AG09309 (cell line): ENCODE measurements at regions not wholly inside any gene's neighbourhood (a gene's known extent, or its start where the extent isn't known, plus 50 kb on each side); places are given as distances from the start of the nearest gene placed in this dataset.

Experiments
- DNase-seq: peaks from one replicate; pipeline ENCODE4 v3.0.0-alpha.2; 2010; ENCODE audit warnings: low read depth
- H3K4me3 ChIP-seq: 2 replicates; pipeline ENCODE4 v1.5.1; 2011; ENCODE audit warnings: mild to moderate bottlenecking, low read depth, low read length, moderate library complexity; ENCODE audit not compliant: control insufficient read depth
- TF ChIP-seq, protein P1 (sequence below): IDR thresholded peaks from 2 replicates; pipeline ENCODE4 v1.5.1; 2011; ENCODE audit warnings: mild to moderate bottlenecking, low read depth, low read length, inconsistent platforms; ENCODE audit not compliant: insufficient read depth, control insufficient read depth; ENCODE audit errors: missing control alignments

DNA sequence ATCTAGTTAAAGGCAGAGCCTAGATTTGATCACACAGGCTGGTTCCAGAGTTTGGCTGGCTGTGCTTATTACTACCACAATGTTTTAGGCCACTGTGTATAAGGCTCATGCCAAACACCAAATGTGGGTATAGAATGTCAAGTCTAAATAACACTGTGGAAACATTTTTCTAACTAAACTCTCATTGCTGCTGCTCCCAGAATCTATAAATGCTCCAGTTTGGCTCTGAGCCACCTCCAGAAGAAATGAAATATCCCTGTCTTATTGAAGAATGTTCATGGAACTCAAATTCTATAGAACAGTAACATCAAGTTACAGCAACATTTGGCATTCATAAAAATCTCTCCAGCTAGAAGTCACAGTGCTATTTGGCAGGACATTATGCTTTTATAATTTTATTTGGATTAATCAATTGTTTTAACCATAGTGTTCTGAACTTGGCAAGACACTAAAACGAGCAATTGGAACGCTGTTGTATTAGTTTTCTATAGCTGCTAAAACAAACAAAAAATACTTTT, 178.1 kb upstream of the COX7C start:
- DNase-seq, result no peak
- no peak overlapping the region for H3K4me3 ChIP-seq
- TF ChIP-seq, protein P1, sequence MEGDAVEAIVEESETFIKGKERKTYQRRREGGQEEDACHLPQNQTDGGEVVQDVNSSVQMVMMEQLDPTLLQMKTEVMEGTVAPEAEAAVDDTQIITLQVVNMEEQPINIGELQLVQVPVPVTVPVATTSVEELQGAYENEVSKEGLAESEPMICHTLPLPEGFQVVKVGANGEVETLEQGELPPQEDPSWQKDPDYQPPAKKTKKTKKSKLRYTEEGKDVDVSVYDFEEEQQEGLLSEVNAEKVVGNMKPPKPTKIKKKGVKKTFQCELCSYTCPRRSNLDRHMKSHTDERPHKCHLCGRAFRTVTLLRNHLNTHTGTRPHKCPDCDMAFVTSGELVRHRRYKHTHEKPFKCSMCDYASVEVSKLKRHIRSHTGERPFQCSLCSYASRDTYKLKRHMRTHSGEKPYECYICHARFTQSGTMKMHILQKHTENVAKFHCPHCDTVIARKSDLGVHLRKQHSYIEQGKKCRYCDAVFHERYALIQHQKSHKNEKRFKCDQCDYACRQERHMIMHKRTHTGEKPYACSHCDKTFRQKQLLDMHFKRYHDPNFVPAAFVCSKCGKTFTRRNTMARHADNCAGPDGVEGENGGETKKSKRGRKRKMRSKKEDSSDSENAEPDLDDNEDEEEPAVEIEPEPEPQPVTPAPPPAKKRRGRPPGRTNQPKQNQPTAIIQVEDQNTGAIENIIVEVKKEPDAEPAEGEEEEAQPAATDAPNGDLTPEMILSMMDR, result no peak

DNA sequence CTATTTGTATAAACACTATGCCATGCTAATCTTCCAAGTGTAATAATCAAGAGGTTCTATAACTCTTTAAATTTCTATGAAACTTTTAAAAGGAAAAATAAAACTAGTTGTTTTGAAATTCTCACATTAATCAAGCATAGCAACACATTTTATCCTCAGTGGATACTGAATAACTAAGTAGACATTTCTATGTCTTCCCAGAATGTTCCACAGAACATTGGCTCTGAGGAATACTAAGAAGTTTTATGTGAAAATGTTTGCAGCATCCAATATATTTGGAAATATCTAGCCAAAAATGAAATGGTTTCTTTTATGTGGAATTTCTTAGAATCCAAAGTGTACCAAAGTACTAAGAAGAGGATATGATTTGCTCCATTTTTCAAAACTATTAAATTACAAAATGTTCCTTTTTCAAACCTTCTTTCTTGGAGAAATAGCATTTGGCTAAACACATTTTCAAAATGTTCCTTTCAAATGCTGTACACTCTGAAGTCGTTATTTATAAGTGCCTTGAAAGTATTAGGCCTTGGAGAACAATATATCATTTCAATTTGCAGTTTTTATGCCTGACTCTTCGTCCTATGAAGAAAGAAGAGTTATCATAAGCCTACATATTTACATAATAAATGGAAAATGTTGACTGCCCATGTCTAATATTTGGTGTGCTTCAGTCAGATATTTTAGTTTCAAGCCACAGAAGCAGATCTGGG, 175.6 kb upstream of the COX7C start:
- no peak overlapping the region for H3K4me3 ChIP-seq
- DNase-seq, result no peak
- TF ChIP-seq, protein P1, result no peak

DNA sequence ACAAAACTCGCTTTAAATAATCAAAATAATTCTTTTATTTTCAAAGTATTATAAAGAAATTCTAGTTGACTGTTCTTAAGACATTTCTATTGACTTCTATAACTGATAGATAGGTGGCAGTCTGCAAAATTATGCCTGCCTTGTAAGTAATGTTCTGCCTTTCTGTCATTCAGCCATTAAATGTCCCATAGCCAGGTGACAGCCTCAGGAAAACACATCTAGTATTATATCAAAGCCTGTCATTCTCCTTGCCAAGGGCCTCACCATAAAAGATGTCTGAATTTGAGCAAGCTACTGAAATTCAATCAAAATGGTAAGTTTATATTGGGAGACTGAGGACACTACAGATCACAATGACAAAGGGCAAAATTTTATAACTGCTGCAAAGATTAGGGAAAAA, 170.4 kb upstream of the COX7C start:
- DNase-seq, result no peak
- TF ChIP-seq, protein P1, result no peak
- H3K4me3 ChIP-seq, result no peak overlapping the region

DNA sequence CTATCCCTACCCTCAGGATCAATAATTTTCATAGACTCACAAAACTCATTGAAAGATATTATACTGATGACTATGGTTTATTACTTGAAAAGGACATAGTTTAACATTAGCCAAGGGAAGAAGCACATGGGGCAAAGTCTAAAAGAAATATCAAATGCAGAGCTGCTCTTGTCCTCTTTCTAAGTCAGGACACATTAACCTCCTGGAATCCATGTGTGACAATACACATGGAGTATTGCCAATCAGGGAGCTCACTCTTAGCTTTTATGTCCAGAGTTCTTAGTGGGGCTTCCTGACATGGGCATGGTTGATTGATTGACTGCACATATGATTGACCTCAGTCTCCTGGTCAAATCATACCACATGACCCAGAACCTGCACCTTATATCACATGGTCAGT, 165.5 kb upstream of the COX7C start:
- no peak overlapping the region for H3K4me3 ChIP-seq
- no peak for DNase-seq
- TF ChIP-seq, protein P1, result no peak

DNA sequence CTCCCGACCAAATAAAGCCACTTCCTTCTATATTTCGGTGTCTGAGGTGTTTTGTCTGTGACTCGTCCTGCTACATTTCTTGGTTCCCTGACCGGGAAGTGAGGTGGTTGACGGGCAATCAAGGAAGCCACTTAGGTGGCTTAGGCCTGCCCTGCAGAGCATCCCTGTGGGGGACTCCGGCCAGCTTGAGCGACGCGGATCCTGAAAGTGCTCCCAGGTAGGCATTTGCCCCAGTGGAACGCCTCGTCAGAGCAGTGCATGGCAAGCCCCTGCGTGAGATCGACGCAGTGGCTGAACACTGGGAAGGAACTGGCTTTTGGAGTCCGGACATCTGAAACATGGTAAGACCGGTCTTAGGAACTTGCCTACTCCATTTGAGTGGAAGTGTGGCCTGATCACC, 157.2 kb upstream of the COX7C start:
- DNase-seq, result no peak
- TF ChIP-seq, protein P1, result no peak

DNA sequence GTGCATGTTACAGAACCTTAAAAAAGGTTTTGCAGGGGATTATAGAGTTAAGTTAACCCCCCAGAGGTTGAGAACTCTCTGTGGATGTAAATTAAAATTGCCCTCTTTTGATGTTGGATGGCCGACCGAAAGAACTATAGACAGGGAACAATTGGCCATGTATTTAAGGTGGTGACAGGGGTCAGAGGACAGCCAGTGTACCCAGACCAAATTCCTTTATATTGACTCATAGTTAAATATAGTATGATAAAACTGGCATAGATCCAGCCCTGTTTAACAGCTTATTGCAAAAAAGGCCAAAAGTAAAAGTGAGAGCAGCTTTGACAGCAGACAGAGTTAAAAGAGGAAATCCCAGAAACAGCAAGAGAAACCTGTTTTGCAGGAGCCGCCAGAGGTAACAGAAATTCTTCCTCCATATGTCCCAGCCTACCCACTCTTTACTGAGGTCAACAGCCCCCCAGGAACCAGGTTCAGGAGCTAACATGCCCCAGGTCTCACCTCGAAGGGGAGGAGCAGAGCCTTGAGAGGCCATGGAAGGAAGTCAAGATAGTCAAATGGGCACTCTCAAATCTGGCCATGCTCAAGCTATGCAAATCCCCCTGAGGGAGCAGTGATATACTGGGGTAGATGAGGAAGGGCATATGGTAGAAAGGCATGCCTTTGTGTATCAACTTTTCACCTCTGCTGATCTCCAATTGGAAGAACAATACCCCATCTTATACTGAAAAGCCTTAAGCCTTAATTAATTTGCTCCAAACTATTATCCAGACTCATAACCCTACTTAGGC, 156.4 kb upstream of the COX7C start:
- H3K4me3 ChIP-seq, result no peak overlapping the region
- DNase-seq, result no peak
- TF ChIP-seq, protein P1, result no peak

More for the DNA sequence above, 157.2 kb upstream of the COX7C start:
- no peak overlapping the region for H3K4me3 ChIP-seq
